Peyer's patch (tissue), 4 donors: ENCODE measurements at regions not wholly inside any gene's neighbourhood (a gene's known extent, or its start where the extent isn't known, plus 50 kb on each side); places are given as distances from the start of the nearest gene placed in this dataset.
"Not testable (repeated sequence)": the region's sequence is repeated elsewhere in the genome, so short reads cannot be mapped to it uniquely, and the experiment has no call there.

Experiments
- DNase-seq, 3 donors: peaks; one replicate each; pipeline ENCODE4 v3.0.0-alpha.2; 2017 to 2019
- H3K27ac ChIP-seq, 4 donors: fragments of 200-600 bp; sonication (generic); one replicate each; pipeline ENCODE4 v1.5.1; 2016 to 2019
- H3K27me3 ChIP-seq, 2 donors: fragments of 200-600 bp; sonication (generic); one replicate each; pipeline ENCODE4 v1.5.1; 2019
- H3K36me3 ChIP-seq, 3 donors: fragments of 200-600 bp; sonication (generic); one replicate each; pipeline ENCODE4 v1.5.1; 2016 to 2019
- H3K4me1 ChIP-seq, 4 donors: fragments of 200-600 bp; sonication (generic); one replicate each; pipeline ENCODE4 v1.5.1; 2016 to 2019
- H3K4me3 ChIP-seq, 4 donors: fragments of 200-600 bp; sonication (generic); 1 replicate in 3 of 4; 2 replicates in 1 of 4; pipeline ENCODE4 v1.5.1; 2016 to 2019; ENCODE audit warnings: mild to moderate bottlenecking in 1 of 4
- H3K9me3 ChIP-seq, 4 donors: fragments of 200-600 bp; sonication (generic); one replicate each; pipeline ENCODE4 v1.5.1; 2016 to 2019; ENCODE audit warnings: mild to moderate bottlenecking in 1 of 4
- CTCF ChIP-seq, 6 experiments: fragments of 450-650 bp in 4 of 6; fragments of 200-600 bp in 2 of 6; sonication (generic) in 1 of 6; IDR thresholded peaks; one replicate each; pipeline ENCODE4 v1.5.1; 2017 to 2019; ENCODE audit warnings: antibody characterized with exemption in 6 of 6, mild to moderate bottlenecking in 3 of 6, moderate library complexity in 1 of 6
- POLR2A ChIP-seq, 2 donors: fragments of 450-650 bp; IDR thresholded peaks; one replicate each; pipeline ENCODE4 v1.5.1; 2017; ENCODE audit warnings: antibody characterized with exemption in 2 of 2, mild to moderate bottlenecking in 2 of 2, moderate library complexity in 2 of 2

DNA sequence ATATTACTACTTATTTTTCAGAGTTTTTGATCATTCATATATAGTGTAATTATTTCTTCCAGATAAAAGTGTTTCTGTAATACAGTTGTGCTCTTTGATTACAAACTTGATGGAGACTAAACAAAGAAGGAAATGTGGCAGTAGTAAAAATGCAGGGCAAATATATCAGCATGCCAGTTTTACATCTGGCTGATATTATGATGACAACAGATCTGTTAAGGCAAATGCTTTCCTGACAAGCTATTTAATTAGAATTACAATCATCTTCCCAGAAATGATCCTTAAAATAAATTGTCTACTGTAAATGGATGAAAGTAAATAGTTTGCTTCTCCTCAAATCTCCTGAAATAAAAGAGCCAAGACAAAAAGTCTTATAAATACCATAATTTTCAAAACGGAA, 1659.8 kb downstream of the BRINP3 start:
- Histone ChIP-seq H3K4me1 (no peaks in the 10 kb centered on the region), H3K27me3 (no peaks in the 10 kb centered on the region), H3K4me3 (no peak overlapping the region), H3K36me3 (no peaks in the 10 kb centered on the region), H3K27ac (no peak overlapping the region), H3K9me3 (no peaks in the 10 kb centered on the region)
- TF ChIP-seq POLR2A (IDR thresholded peaks at IDR 0.05) (no peak), CTCF (IDR thresholded peaks at IDR 0.05) (no peak)
- DNase-seq, result no peak

- Histone ChIP-seq H3K36me3 (no peaks in the 10 kb centered on the region), H3K4me1 (no peaks in the 10 kb centered on the region), H3K4me3 (no peak overlapping the region), H3K27ac (no peak overlapping the region), H3K27me3 (no peaks in the 10 kb centered on the region), H3K9me3 (no peaks in the 10 kb centered on the region)
- TF ChIP-seq POLR2A (IDR thresholded peaks at IDR 0.05) (no peak), CTCF (IDR thresholded peaks at IDR 0.05) (no peak)
- no peak for DNase-seq
Observed at GRCh38 chr1:188822248-188822647, 1655.4 kb downstream of the BRINP3 start.

- no peaks in the 10 kb centered on the region for H3K27me3 ChIP-seq
- no peaks in the 10 kb centered on the region for H3K36me3 ChIP-seq
- H3K9me3 ChIP-seq, result no peaks in the 10 kb centered on the region
- no peak overlapping the region for H3K4me3 ChIP-seq
- no peak overlapping the region for H3K27ac ChIP-seq
- DNase-seq, result no peak
- no peaks in the 10 kb centered on the region for H3K4me1 ChIP-seq
- TF ChIP-seq POLR2A (IDR thresholded peaks at IDR 0.05) (no peak), CTCF (IDR thresholded peaks at IDR 0.05) (no peak)
Observed at GRCh38 chr1:188825471-188825870, 1652.2 kb downstream of the BRINP3 start.

GRCh38 chr1:188826800-188827199, 1650.9 kb downstream of the BRINP3 start:
- Histone ChIP-seq H3K36me3 (no peaks in the 10 kb centered on the region), H3K9me3 (no peaks in the 10 kb centered on the region), H3K4me1 (no peaks in the 10 kb centered on the region), H3K27me3 (no peaks in the 10 kb centered on the region), H3K27ac (no peak overlapping the region), H3K4me3 (no peak overlapping the region)
- TF ChIP-seq POLR2A (IDR thresholded peaks at IDR 0.05) (no peak), CTCF (IDR thresholded peaks at IDR 0.05) (no peak)
- no peak for DNase-seq

DNA sequence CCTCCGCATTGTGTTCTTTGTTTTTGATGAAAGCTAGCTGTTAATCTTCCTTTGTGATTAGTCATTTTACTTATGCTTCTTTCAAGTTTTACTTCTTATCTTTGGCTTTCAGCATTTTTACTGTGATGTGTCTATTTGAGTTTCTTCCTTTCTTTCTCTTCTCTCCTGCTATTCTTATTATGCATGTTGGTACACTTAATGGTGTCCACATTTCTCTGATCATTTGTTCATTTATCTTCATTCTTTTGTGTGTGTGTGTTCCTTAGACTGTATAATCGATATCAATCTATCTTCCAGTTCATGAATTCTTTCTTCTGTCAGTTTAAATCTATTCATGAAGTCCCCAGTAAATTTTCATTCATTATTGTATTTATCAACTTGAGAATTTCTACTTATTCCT, 1650.3 kb downstream of the BRINP3 start:
- no peaks in the 10 kb centered on the region for H3K36me3 ChIP-seq
- H3K4me3 ChIP-seq, result no peak overlapping the region
- no peaks in the 10 kb centered on the region for H3K9me3 ChIP-seq
- H3K27me3 ChIP-seq, result no peaks in the 10 kb centered on the region
- TF ChIP-seq CTCF (IDR thresholded peaks at IDR 0.05) (no peak), POLR2A (IDR thresholded peaks at IDR 0.05) (no peak)
- DNase-seq, result no peak
- no peaks in the 10 kb centered on the region for H3K4me1 ChIP-seq
- H3K27ac ChIP-seq, result no peak overlapping the region

- not testable (repeated sequence) for DNase-seq, H3K36me3 ChIP-seq, H3K27ac ChIP-seq, H3K9me3 ChIP-seq, H3K27me3 ChIP-seq, H3K4me3 ChIP-seq, H3K4me1 ChIP-seq
Observed at GRCh38 chr1:188841111-188841696, 1636.5 kb downstream of the BRINP3 start.
